ENCODE measurements at regions not wholly inside any gene's neighbourhood (a gene's known extent, or its start where the extent isn't known, plus 50 kb on each side); places are given as distances from the start of the nearest gene placed in this dataset.

DNA sequence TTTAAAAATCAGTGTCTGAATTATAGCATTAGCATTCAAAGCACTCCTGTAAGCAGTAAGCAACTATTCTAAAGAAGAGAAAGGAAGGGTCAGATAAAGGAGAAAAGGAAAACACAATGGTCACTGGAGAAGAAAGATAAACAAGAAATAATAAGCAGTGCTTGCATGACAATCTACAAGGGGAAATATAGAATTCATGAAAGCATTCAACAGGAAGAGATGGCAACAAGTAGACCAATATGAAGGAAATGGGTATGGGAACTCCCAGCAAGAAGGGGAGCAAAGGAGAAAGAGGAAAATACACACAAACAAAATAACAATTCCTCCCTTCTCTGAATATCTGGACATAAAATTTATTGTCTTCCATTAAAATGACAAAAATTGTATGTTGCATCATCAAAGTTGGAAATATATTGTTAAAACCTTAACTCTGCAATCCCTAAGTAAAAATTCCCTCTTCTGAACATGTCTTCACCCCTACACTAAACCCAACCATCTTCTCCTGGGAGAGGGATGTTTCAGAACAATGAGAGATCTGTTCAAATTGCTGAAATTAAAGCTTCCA is 206.3 kb upstream of the SAMSN1 start:
- Histone ChIP-seq H3K4me3 (no peak overlapping the region), H3K27ac (no peak overlapping the region), H3K4me1 (no peaks in the 10 kb centered on the region), H3K27me3 (no peaks in the 10 kb centered on the region), H3K9me3 (no peaks in the 10 kb centered on the region), H3K36me3 (no peaks in the 10 kb centered on the region)
- ATAC-seq (ENCODE audit: low FRiP score in 2 of 2) (no peak), DNase-seq (no peak)
- TF ChIP-seq EP300 (IDR thresholded peaks at IDR 0.05) (no peak), POLR2A (IDR thresholded peaks at IDR 0.05) (no peak)
- TF ChIP-seq, protein P1, sequence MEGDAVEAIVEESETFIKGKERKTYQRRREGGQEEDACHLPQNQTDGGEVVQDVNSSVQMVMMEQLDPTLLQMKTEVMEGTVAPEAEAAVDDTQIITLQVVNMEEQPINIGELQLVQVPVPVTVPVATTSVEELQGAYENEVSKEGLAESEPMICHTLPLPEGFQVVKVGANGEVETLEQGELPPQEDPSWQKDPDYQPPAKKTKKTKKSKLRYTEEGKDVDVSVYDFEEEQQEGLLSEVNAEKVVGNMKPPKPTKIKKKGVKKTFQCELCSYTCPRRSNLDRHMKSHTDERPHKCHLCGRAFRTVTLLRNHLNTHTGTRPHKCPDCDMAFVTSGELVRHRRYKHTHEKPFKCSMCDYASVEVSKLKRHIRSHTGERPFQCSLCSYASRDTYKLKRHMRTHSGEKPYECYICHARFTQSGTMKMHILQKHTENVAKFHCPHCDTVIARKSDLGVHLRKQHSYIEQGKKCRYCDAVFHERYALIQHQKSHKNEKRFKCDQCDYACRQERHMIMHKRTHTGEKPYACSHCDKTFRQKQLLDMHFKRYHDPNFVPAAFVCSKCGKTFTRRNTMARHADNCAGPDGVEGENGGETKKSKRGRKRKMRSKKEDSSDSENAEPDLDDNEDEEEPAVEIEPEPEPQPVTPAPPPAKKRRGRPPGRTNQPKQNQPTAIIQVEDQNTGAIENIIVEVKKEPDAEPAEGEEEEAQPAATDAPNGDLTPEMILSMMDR (IDR thresholded peaks at IDR 0.05): no peak

DNA sequence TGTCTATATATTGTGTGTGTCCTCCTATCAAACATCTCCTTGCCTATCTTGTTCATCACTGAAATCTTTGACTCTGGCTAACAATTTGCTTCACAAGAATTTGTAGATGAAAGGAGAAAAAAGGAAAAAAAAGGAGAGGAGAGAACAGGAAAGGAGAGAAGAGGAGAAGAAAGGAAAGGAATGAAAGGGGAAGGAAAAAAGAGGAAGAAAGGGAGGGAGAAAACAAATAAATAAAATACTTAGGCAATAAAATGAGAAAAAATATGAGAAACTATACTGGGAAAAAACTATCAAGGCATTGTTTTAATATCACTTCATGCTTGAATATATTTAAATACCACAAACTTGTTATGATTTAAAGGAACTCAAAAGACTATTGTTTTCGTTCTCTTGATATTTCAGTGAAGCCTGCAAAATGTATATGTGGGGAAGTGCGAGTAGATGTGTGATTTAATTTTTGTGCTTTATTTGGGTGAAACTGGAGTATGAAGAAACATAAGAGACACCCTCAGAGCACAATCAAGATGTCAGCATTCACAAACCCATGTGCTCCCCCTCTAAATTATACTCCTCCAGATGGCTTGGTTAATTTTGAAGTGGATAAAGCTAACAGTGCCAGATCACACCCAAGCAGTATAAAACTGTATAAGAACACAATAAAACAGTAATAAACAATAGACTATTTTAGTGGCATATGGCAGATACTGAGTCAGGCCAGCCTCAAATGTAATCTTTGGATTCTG is 205.7 kb upstream of the SAMSN1 start:
- DNase-seq (no peak), ATAC-seq (ENCODE audit: low FRiP score in 2 of 2) (no peak)
- TF ChIP-seq EP300 (IDR thresholded peaks at IDR 0.05): no peak
- no peak for TF ChIP-seq POLR2AphosphoS5 (IDR thresholded peaks at IDR 0.05)
- TF ChIP-seq, protein P1 (IDR thresholded peaks at IDR 0.05): no peak
- TF ChIP-seq POLR2A (IDR thresholded peaks at IDR 0.05): no peak
- Histone ChIP-seq H3K36me3 (no peaks in the 10 kb centered on the region), H3K4me1 (no peaks in the 10 kb centered on the region), H3K9me3 (no peaks in the 10 kb centered on the region), H3K27me3 (no peaks in the 10 kb centered on the region), H3K27ac (no peak overlapping the region), H3K4me3 (no peak overlapping the region)
- WGBS, 2 donors: 77 to 87% methylated on average over 2 of the region's 2 CpGs

DNA sequence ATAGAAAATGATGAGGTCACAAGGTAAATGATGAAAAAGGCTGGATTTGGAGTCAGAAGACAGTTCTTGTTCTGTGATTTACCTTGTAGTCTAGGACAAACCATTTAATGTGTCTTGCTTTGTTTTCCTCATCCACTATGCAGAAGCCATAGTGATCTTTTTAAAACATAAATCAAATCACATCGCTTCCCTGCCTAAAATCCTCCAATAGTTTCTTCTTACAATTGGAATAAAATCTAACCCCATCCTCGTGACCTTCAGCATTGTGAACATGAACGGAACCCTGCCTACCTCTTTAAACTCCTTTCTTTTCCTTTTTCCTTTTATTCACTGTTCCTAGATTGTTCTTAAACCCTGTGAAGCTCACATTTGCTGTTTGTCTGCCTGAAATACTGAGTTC is 204.9 kb upstream of the SAMSN1 start:
- Histone ChIP-seq H3K4me3 (no peak overlapping the region), H3K27ac (no peak overlapping the region), H3K9me3 (no peaks in the 10 kb centered on the region), H3K36me3 (no peaks in the 10 kb centered on the region), H3K4me1 (no peaks in the 10 kb centered on the region), H3K27me3 (no peaks in the 10 kb centered on the region)
- ATAC-seq (ENCODE audit: low FRiP score in 2 of 2): no peak
- no peak for DNase-seq
- 93 to 94% methylated on average over 3 of the region's 3 CpGs for whole genome bisulfite sequencing, 2 donors
- TF ChIP-seq, protein P1 (IDR thresholded peaks at IDR 0.05): no peak
- TF ChIP-seq POLR2A (IDR thresholded peaks at IDR 0.05) (no peak), POLR2AphosphoS5 (IDR thresholded peaks at IDR 0.05) (no peak), EP300 (IDR thresholded peaks at IDR 0.05) (no peak)

DNA sequence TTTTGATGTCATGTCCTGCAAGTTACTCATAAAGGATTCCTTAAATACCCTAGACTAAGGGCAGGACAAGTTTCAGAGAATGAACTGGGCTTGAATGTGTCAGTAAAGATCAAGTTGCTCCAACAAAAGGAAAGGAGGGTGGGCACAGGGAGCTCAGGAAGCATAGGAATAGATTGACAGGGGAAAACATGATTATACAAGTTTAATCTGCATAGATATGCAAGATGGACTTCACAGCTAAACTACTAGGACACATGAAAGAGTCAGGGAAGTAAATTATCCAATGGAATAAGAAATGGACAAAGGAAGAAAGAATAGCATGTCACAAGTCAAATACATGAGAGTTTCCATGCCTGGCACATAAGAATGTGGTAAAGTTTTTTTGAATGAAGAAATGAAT is 203.9 kb upstream of the SAMSN1 start:
- Histone ChIP-seq H3K4me1 (no peaks in the 10 kb centered on the region), H3K36me3 (no peaks in the 10 kb centered on the region), H3K27ac (no peak overlapping the region), H3K4me3 (no peak overlapping the region), H3K9me3 (no peaks in the 10 kb centered on the region), H3K27me3 (no peaks in the 10 kb centered on the region)
- DNase-seq: no peak
- ATAC-seq (ENCODE audit: low FRiP score in 2 of 2): no peak
- TF ChIP-seq, protein P1 (IDR thresholded peaks at IDR 0.05): no peak
- TF ChIP-seq POLR2AphosphoS5 (IDR thresholded peaks at IDR 0.05): no peak
- no peak for TF ChIP-seq EP300 (IDR thresholded peaks at IDR 0.05)
- TF ChIP-seq POLR2A (IDR thresholded peaks at IDR 0.05): no peak

DNA sequence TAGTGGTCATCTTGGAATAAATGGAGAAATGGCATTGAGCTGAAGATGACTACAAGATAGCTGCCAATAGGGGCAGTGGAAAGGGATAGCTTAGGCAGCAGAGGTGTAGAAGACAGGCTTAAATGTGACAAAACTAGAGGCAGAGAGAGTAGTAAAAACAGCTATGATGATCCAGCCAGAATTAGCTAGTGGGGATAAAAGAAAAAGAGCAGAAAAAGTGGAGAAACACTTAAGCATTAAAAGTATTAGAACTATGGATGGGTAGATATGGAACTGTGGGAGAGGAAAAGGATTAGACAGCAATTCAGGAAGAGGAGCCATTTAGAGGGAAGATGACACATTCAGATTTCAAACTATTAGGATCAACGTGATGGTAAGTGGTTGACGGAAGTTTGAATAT is 202.5 kb upstream of the SAMSN1 start:
- DNase-seq (no peak), ATAC-seq (ENCODE audit: low FRiP score in 2 of 2) (no peak)
- H3K9me3 ChIP-seq: peaks cover 0 to 6% (median 0%) of the 10 kb centered on the region in 4 donors
- WGBS, 2 donors: 81 to 83% methylated on average over 2 of the region's 2 CpGs
- no peaks in the 10 kb centered on the region for H3K27me3 ChIP-seq
- H3K27ac ChIP-seq: no peak overlapping the region
- H3K4me3 ChIP-seq: no peak overlapping the region
- H3K36me3 ChIP-seq: no peaks in the 10 kb centered on the region
- no peaks in the 10 kb centered on the region for H3K4me1 ChIP-seq
- no peak for TF ChIP-seq POLR2A (IDR thresholded peaks at IDR 0.05)
- no peak for TF ChIP-seq EP300 (IDR thresholded peaks at IDR 0.05)
- no peak for TF ChIP-seq POLR2AphosphoS5 (IDR thresholded peaks at IDR 0.05)
- TF ChIP-seq, protein P1 (IDR thresholded peaks at IDR 0.05): no peak
